GM23248 (cell line): ENCODE measurements at regions not wholly inside any gene's neighbourhood (a gene's known extent, or its start where the extent isn't known, plus 50 kb on each side); places are given as distances from the start of the nearest gene placed in this dataset.

Source experiments
- EZH2 ChIP-seq: fragments of 200-600 bp; sonication (generic); IDR thresholded peaks from 2 replicates; pipeline ENCODE4 v1.6.1; 2018; ENCODE audit warnings: antibody characterized with exemption, mild to moderate bottlenecking; ENCODE audit not compliant: insufficient read depth, poor library complexity, severe bottlenecking
- EZH2phosphoT487 ChIP-seq: fragments of 200-600 bp; sonication (generic); IDR thresholded peaks from 2 replicates; pipeline ENCODE4 v1.6.1; 2018; ENCODE audit warnings: antibody characterized with exemption, moderate library complexity, mild to moderate bottlenecking, low read depth; ENCODE audit not compliant: insufficient read depth

- TF ChIP-seq EZH2 (no peak), EZH2phosphoT487 (no peak)
These were observed 91.5 kb upstream of the PHF24 start for GRCh38 chr9:34866614-34867013.
